NCI-H526 treated with DMSO at 0.1 percent for 48 hours (cell line): ENCODE measurements at regions not wholly inside any gene's neighbourhood (a gene's known extent, or its start where the extent isn't known, plus 50 kb on each side); places are given as distances from the start of the nearest gene placed in this dataset.
A peak's percentile ranks its signal among the peaks of the same experiment; 100 is the strongest.
"Not testable (repeated sequence)": the region's sequence is repeated elsewhere in the genome, so short reads cannot be mapped to it uniquely, and the experiment has no call there.

Source experiments
- DNase-seq: peaks from one replicate; lab custom pipeline; 2025; lab: John Stamatoyannopoulos, UW

DNA sequence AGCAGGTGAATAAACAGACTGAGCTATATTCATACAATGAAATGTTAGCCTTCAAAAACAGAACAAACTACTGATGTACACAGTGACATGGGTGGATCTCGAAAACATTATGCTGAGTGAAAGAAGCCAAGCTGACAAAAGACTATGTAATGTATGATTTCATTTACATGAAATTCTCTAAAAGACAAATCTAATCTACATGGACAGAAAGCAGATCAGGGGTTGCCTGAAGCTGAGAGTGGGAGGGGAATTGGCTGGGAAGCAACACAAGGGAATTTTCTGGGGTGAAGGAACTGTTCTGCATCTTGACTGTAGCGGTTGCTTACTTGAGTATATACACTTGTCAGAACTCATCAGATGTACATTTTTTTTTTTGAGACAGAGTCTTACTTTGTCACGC lies 121.7 kb upstream of the SVIL start:
- no peak for DNase-seq

DNA sequence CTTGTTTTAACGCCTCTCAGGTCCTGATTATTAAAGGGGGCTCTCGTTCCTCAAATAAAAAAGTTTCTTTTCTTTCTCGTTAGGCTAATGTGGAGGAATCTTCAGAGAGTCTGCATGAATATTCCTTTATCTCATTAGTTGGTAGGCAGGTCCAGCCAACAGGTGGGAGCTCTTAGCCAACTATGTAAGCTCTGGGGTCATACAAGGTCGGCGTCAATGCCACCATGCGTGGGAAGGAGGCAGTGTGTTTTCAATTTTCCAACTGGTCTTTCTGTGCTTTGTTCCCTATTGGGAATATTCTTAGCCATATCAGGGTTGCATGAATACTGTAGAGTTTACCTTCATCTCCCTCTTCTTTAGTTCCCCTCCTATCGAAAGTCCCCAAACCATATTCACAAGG lies 118.5 kb upstream of the SVIL start:
- DNase-seq = no peak

DNA sequence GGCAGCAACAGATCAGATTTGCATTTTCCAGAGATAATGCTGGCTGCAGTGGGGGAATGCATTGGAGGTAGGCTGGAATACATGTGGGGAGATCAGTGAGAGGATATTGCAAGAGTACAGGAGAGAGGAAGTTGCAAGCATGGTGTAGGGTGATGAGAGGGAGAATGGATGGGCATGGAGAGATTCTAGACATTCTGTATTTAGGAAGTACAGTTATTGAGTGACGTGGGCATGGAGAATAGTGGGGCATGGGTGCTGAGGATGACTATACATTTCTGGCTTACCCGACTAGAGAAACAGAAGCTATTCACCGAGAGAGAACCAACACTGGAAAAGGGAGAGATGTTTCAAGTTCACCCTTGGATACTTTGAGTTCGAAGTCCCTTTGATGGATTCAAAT lies 116.9 kb upstream of the SVIL start:
- no peak for DNase-seq

DNA sequence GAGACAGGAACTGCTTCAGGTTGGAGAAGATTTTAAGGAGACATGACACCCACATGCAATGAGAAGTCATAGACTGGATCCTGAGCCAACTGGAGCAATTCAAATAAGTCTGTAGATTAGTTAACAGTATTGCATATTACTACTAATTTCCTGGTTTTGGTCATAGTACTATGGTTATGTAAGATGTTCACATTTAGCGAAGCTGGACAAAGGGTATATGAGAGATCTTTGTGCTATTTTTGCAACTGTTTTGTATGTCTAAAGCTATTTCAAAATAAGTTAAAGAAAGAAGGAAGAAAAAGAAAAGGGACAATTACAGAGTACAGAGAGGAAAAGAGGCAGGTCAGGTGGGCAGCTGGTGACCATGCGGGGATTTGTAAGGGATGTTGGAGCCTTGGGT lies 116.5 kb upstream of the SVIL start:
- DNase-seq = no peak

DNA sequence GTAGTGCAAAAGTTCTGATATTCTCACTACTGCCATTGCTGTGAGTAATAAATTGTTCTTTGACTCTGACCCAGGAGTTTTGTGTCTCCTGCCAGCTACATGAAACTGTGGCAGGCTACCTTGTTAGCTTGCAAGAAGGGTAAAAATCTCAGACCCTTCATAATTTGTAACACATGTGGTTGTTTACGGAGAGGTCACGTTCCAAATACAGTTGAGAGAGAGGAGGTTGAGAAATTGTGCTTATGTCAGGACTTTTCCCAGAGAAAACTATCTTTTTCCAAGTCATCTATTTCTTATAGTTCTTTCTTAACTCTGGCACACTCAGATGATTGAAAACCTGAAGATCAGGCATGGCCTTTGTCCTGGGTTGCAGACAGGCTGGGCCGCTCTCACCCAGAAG lies 114.4 kb upstream of the SVIL start:
- no peak for DNase-seq

DNA sequence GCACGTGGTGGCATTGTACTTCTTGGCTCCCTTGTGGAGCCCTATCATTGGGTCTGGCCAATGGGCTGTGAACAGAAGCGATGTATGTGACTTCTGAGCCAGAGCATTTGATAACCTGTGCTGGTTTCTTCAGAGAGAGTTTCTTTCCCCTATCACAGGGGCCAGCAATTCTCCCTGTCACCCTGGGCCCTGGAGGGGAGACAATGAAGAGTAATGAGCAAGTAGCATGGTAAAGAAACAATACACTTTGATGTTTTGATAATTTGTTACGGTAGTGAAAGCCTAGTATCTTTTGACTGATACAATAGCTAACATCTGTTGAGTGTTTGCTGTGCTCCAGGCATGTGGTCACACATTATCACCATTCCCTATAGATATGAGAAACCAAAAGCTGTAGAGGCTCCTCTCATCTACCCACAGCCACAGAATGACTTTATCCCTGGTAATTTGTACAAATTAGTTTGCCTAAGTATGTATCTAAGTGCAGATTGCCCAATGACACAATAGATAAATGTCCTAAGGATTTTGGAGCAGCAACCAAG lies 113.4 kb upstream of the SVIL start:
- no peak for DNase-seq

DNA sequence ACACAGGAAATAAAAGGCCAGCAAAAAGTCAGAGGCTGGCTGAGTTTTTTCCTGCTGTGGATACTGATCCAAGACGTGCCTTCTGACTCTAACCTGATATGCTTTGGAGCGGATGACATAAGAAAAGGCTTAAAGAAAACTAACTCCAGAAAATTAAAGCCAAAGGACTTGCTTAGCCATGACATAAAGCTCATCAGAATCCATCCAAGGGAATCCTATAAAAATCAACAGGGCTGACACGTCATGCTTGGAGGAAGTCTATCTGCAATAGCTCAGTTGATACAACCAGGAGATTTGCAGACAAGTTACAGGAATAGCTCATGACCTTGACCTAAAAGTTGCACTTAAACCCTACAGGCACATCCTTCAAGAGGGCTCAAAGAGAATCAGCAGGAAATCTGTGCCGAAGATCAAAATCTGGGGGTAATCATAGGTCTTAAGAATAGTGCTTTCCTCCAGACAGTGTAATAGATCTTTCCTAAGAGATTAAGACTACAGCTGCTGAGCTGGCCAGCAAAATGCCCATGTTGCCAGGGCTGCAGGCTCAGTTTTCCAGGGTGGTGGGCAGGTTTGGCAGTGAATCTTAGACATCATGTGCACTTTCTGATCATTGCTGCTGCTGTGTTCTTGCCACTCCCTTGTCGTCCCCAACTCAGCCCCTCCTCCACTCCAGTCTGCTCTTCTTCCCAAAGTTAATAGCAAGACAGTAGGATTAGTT lies 111.5 kb upstream of the SVIL start:
- no peak for DNase-seq

DNA sequence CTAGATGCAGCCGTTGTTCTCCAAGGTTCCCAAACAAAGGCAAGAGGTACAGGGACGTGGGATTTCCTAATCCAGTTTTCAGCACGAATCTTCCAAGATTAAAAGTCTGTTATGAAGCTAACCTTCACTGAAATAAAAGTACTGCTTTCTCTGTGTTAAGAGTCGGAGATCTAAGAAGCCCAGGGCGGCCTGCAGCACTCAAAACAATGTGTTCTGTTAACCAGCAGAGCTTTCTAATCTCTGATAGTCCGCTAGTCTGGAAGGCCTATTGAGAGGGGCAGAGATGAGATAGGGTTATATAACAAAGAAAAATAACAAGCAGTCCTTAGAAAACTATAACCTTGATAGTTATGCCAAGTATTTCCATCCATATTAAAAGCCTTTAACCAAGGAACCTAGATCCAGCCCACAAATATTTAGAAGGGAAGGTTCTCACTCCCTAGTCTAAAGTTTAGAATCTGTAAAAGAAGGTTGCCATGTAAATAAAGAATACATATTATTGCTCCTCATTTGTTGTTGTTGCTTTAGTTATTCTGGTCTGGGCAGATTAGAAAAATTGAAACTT lies 106.3 kb upstream of the SVIL start:
- no peak for DNase-seq

DNA sequence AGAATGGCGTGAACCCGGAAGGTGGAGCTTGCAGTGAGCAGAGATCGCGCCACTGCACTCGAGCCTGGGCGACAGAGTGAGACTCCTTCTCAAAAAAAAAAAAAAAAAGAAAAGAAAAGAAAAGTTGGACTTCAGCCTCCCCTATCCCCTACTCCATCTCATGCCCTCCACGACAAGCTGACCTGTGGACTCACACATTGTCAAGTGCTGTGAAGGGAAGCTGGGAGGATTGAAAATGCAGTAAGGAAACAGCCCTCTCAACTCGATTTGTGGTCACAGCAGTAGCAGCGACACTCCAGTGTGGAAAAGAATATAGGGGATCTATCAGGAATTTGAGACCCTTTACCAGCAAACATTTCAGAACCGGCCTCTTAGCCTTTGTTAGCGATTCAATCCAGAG lies 103.6 kb upstream of the SVIL start:
- DNase-seq = no peak

DNA sequence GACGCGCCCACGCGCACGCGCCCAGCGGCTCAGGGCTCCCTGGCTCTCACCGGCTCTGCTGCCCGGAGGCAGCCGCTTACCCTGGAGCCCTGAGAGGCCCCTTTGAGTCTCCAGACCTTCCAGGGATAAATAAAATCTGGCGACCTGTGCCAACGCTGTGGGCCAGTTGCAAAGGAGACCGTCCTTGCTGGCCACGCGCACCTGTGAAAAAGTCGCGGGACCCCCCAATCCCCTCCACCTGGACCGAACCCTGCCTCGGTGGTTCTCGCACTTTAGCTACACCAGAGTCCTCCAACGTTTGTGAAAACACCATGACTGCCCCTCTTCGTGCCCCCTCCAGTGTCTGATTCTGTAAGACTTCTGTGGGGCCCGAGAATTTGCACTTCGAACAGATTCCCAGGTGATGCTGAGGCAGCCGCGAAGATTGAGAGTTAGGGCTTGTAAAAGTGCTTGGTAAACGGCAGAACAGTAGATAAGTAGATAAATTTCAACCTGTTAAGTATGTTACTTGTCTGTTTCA lies 102.4 kb upstream of the SVIL start:
- no peak for DNase-seq

DNA sequence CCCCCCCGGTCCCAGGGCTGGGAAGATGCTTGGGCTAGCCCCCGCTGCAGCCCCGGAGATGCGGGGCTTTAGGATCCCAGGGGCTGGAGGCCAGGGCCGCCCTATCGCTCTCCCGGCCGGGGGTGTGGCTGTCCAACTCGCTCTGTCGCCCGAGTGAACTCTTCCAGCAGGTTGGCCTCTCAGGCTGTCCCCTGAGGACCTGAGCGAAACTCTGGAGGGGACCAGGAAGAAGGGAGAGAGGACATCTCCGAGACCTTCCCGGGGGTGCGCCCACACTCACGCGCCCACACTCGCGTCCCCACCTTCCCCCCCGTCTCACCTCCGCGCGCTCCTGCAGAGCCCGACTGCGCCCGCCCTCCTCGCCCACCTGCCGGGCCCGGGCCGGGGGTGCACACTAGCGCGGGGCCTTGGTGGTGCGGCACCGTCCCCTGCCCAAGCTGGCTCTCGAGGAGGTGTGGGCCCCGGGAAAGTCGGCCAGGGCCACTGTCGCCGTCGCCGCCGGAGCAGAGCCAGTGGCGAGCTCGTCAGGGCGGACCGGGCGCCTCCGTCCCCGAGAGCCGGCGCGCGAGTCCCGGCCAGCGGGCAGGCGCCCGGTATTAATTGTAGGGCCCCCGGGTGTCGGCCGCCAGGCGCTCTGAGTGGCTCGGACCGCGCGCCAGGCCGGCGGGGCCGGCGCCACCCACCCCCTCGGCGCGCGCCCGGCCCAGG lies 101.7 kb upstream of the SVIL start:
- peak; percentile 1 for DNase-seq

DNA sequence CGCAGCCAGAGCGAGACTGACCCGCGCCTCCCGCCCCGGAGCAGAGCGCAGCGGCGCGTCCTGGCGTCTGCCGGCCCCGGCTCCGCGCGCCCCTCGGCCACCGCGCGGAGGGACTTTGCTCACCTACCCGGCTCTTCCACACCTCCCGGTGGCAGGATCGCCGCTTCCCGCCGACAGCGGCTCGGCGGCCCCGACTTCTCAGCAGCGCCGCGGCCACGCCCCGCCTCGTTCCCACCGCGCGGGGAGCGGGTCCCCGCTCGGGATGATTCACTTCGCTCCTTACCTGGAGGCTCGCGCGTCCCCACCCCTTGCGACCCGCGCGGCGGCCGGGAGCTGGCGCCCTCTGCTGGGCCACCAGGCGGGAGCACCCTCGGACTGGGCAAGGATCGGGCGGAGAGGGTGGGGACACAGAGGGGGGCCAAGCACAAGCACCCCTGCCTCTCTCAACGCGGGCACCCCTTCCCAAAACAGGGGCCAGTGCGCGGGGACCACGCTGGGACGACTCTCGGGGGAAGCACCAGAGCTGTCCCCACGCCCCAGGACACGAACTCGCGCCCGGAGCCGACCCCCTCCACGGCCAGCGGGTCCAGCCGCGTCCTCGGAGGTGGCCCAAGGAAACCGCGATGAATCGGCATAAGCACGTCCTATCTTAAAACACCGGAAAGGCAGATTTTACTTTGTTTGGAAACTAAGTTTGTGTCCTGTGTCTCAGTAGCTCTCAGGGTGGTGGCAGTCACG lies 101.0 kb upstream of the SVIL start:
- peak; percentile 30 for DNase-seq

DNA sequence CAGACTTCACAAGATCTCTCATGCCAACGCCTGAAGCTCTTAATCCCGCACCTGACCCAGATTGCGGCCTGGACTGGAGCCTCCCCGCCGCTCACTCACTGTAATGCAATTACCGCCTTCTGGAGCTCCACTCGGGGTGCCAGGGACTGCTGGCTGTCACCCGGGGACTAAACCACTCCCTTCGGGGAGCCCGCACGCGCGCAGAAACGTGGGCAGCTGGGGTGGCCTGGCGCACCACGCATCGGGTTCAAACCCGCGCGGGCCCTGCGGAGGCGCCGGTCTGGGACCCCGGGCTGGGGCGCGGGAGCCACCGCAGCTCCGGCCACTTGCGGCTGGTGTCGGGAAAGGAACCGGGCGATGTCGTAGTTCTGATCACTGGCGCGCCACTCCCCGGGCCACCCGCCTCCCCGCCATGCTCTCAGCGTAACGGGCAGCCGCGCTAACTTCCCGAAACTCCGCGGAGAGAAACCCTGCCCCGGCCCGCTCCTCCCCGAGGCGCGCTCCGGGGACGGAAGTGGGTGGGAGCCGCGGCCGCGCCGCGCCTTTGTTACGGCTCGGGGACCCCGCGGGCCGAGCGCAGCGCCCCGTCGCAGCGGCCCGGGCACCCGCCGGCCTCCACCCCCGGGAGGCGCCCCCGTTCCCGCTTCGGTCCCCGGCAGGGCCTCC lies 100.3 kb upstream of the SVIL start:
- peak; percentile 2 for DNase-seq

DNA sequence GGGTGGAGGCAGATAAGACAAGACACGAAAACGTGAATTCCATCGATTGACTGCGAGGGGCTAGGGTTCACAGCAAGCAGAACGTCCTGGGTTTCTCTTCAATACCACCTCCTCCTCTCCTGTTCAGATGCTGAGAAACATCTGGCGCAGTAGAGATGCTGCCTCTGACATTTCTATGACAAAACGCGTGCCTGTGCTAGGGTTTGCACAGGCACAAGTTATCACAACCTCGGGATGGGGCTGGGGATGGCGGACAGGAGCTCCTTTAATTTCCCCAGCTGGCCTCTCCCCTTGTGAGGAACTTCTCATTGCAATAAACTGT lies 99.8 kb upstream of the SVIL start:
- no peak for DNase-seq

DNA sequence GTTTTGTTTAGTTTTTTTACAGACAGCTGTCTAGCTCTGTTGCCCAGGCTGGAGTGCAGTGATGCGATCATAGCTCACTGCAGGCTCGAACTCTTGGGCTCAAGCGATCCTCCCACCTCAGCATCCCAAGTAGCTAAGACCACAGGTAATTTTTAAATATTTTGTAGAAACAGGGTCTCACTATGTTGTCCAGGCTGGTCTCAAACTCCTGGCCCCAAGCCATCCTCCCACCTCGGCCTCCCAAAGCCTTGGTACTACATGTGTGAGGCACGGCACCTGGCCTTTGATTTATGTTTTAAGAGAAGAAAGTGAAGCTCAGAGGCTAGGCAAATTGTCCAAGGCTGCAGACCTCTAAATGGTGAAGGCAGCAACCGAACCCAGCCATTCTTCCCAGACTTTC lies 98.6 kb upstream of the SVIL start:
- no peak for DNase-seq

DNA sequence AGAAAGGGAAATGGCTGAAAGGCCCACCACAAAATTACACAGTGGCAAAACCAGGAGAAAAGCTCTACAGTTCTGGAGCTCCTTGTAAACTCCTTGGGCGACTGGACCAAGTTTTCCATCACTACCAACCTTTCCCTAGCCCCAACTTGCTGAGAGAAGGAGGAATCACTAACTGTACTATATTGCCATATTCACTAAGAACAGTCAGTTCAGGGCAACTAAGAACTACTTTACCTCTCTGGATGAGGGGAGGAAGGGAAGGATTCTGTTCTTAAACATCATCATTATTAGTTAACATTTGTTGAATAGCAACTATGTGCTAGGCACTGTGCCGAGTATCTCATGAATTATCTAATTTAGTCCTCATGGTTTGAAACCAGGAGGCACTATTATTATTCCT lies 98.1 kb upstream of the SVIL start:
- no peak for DNase-seq

DNA sequence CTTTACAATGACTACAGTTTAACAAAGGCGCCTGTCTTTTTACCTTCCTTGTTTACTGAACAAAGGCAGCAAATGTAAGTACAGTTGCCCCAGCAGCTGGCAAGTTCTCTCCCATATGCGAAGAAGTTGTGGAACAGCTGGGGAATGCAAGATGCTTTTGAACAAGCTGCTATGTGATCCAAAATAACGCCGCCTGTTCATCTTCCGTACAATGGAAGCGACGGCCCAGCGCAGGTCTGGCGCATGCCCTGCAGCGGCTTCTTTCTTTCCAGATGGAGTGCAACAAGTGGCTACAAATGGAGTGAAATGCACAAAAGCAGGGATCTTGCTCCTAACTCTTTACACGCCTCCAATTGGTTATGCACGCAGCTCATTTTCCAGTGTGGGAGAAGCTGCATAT lies 97.0 kb upstream of the SVIL start:
- no peak for DNase-seq

DNA sequence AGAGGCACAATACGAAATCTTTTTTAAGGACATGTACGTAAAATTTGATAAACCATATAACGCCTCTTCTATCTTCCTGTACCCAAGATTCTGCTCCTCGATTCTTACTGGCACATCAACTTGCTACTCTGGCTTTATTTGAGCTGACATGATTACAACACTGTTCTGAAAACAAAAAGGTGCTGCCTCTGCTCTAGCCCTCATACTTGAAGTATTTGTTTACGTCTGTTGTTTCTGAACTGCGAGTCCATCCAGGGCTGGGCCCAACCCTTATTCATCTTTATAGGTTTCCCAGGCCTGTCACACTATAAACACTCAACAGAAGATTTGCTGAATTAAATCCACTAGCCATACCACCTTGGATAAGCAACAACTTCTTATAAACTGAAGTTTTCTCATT lies 96.2 kb upstream of the SVIL start:
- no peak for DNase-seq

DNA sequence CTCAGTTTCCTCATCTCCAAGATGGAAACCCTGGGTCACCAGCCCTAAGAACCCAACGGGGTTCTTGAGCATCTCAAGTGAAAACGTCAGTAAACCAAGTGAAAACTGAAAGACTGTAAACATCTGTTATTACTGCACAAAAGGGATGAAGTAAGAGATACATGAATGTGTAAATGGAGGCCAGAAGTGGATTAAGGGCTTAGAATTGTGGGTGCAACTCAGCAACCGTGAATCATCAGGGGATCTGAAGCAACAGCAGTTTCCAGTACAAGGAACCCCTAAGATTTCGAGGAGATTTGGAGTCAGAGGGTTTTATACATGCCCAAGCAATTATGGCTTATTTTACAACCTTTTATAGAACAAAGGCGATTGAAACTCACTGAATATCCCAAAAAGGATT lies 95.7 kb upstream of the SVIL start:
- no peak for DNase-seq

DNA sequence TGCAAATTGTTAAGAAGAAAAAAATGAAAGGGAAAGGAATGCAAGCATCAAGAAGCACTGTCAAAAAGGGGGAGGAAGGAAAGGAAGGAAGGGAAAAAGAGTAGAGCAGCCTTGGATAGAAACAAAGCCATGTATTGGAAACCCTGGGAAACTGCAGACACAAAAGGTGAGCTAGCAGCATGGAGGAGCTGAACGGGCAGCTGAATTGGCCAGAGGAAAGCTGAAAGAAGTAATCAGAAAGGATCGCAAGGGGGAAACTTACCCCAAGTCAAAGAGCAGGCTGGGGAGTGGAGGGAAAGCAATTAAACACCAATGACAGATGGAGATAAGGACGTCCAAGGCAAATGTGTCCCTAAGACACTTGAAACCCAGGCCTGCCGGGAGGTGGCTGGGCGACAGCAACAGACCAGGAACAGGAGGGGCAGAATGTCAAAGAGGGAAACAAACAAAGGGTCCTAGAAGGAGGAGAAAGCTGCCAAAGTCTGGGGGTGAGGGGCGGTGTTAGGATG lies 93.8 kb upstream of the SVIL start:
- DNase-seq = no peak

DNA sequence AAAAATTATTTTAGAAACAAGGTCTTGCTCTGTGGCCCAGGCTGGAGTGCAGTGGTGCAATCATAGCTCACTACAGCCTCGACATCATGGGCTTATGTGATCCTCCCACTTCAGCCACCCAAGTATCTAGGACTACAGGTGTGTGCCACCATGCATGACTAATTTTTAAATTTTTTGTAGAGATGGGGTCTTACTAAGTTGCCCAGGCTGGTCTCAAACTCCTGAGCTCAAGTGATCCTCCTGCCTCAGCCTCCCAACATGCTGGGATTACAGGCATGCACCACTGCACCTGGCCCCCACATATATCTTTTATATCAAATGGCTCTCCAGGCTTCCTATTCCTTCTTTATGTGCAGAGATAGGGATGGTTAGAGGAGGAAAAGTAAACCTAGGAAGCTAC lies 91.2 kb upstream of the SVIL start:
- DNase-seq = not testable (repeated sequence)
